GM23248 (cell line): ENCODE measurements at regions not wholly inside any gene's neighbourhood (a gene's known extent, or its start where the extent isn't known, plus 50 kb on each side); places are given as distances from the start of the nearest gene placed in this dataset.

Experiments used
- DNase-seq: peaks from one replicate; pipeline ENCODE4 v3.0.0-alpha.2; 2015
- H2AFZ ChIP-seq: fragments of 200-600 bp; sonication (generic); 2 replicates; pipeline ENCODE4 v1.6.1; 2016; ENCODE audit warnings: antibody characterized with exemption
- H3F3A ChIP-seq: fragments of 200-600 bp; sonication (generic); 2 replicates; pipeline ENCODE4 v1.6.1; 2016; ENCODE audit warnings: mild to moderate bottlenecking, antibody characterized with exemption, mixed run types; ENCODE audit not compliant: insufficient read depth
- H3K27ac ChIP-seq: fragments of 200-600 bp; sonication (generic); 2 replicates; pipeline ENCODE4 v1.5.1; 2016; ENCODE audit warnings: mild to moderate bottlenecking
- H3K27me3 ChIP-seq: fragments of 200-600 bp; sonication (generic); replicated peaks from 2 replicates; pipeline ENCODE4 v1.6.1; 2016; ENCODE audit warnings: mild to moderate bottlenecking; ENCODE audit not compliant: insufficient read depth
- H3K36me3 ChIP-seq: fragments of 200-600 bp; sonication (generic); 2 replicates; pipeline ENCODE4 v1.6.1; 2016; ENCODE audit warnings: low read depth, mild to moderate bottlenecking
- H3K4me1 ChIP-seq: fragments of 200-600 bp; sonication (generic); 2 replicates; pipeline ENCODE4 v1.6.1; 2016; ENCODE audit warnings: mild to moderate bottlenecking; ENCODE audit not compliant: insufficient read depth
- H3K4me2 ChIP-seq: fragments of 200-600 bp; sonication (generic); one replicate; pipeline ENCODE4 v1.6.1; 2016; ENCODE audit warnings: mild to moderate bottlenecking; ENCODE audit not compliant: unreplicated experiment
- H3K4me3 ChIP-seq: fragments of 200-600 bp; sonication (generic); 2 replicates; pipeline ENCODE4 v1.5.1; 2016; ENCODE audit warnings: mild to moderate bottlenecking
- H3K79me2 ChIP-seq: fragments of 200-600 bp; sonication (generic); 2 replicates; pipeline ENCODE4 v1.6.1; 2016; ENCODE audit warnings: mild to moderate bottlenecking; ENCODE audit not compliant: insufficient read depth
- H3K9ac ChIP-seq: fragments of 200-600 bp; sonication (generic); 2 replicates; pipeline ENCODE4 v1.6.1; 2016; ENCODE audit warnings: mild to moderate bottlenecking
- H3K9me2 ChIP-seq: fragments of 200-600 bp; sonication (generic); 2 replicates; pipeline ENCODE4 v1.6.1; 2016; ENCODE audit warnings: mixed run types, mild to moderate bottlenecking, moderate library complexity; ENCODE audit not compliant: insufficient read depth
- H3K9me3 ChIP-seq: fragments of 200-600 bp; sonication (generic); one replicate; pipeline ENCODE4 v1.6.1; 2017; ENCODE audit warnings: low read depth
- H4K20me1 ChIP-seq: fragments of 200-600 bp; sonication (generic); 2 replicates; pipeline ENCODE4 v1.6.0; 2016; ENCODE audit not compliant: insufficient read depth
- EZH2 ChIP-seq: fragments of 200-600 bp; sonication (generic); IDR thresholded peaks from 2 replicates; pipeline ENCODE4 v1.6.1; 2018; ENCODE audit warnings: antibody characterized with exemption, mild to moderate bottlenecking; ENCODE audit not compliant: insufficient read depth, poor library complexity, severe bottlenecking
- EZH2phosphoT487 ChIP-seq: fragments of 200-600 bp; sonication (generic); IDR thresholded peaks from 2 replicates; pipeline ENCODE4 v1.6.1; 2018; ENCODE audit warnings: antibody characterized with exemption, moderate library complexity, mild to moderate bottlenecking, low read depth; ENCODE audit not compliant: insufficient read depth
- WGBS, 2 experiments: methylation state at CpG; one replicate each; pipeline ENCODE4 v1.1.6; 2015 to 2017; ENCODE audit warnings: low lambda C conversion rate in 2 of 2, low coverage in 1 of 2; ENCODE audit errors: missing lambda C conversion rate in 2 of 2; 5-methylcytosine and 5-hydroxymethylcytosine counted together
- in situ Hi-C: fragments of 300-500 bp; cut with MboI; formaldehyde crosslinking; loops from 2 replicates; pipeline ENCODE4 v1.15.0; 2020

DNA sequence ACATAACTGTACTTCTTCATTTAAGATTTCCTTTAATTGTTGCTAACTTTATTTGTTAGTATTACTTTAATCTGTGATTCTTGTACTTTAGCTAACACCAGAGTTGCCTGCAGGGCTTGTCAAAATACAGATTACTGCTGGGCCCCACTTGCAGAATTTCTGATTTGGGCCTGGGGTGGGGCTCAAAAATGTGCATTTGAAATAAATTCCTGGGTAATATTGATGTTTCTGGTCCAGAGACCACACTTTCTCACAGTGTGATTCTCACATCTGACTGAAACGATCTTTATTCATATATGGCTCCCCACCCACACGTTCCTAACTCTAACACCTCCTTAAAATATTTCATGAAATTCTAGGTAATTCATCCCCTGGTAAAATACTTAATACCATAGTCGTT is 452.6 kb upstream of the ACVR2A start:
- no peaks in the 10 kb centered on the region for H4K20me1 ChIP-seq
- H3K4me1 ChIP-seq, result no peaks in the 10 kb centered on the region
- in situ Hi-C loops, result no loop called here
- no peak overlapping the region for H3K4me3 ChIP-seq
- WGBS, 2 experiments, result 35 to 49% methylated on average over 3 of the region's 3 CpGs
- no peaks in the 10 kb centered on the region for H3K79me2 ChIP-seq
- no peaks in the 10 kb centered on the region for H3F3A ChIP-seq
- no peaks in the 10 kb centered on the region for H3K36me3 ChIP-seq
- no peak for DNase-seq
- H3K9me2 ChIP-seq, result no peaks in the 10 kb centered on the region
- H3K9me3 ChIP-seq, result no peaks in the 10 kb centered on the region
- no peak overlapping the region for H3K27ac ChIP-seq
- no peak overlapping the region for H3K9ac ChIP-seq
- no peaks in the 10 kb centered on the region for H3K27me3 ChIP-seq
- H3K4me2 ChIP-seq, result no peak overlapping the region
- TF ChIP-seq EZH2phosphoT487, result no peak
- TF ChIP-seq EZH2, result no peak
- no peak overlapping the region for H2AFZ ChIP-seq

- in situ Hi-C loops, result no loop called here
- H3K79me2 ChIP-seq, result no peaks in the 10 kb centered on the region
- no peak overlapping the region for H3K4me3 ChIP-seq
- H3K9me2 ChIP-seq, result no peaks in the 10 kb centered on the region
- H3K9ac ChIP-seq, result no peak overlapping the region
- no peaks in the 10 kb centered on the region for H3K36me3 ChIP-seq
- no peak for DNase-seq
- H3K9me3 ChIP-seq, result no peaks in the 10 kb centered on the region
- TF ChIP-seq EZH2phosphoT487, result no peak
- no peak for TF ChIP-seq EZH2
- H3K4me2 ChIP-seq, result no peak overlapping the region
- H3K4me1 ChIP-seq, result no peaks in the 10 kb centered on the region
- no peak overlapping the region for H2AFZ ChIP-seq
- H3F3A ChIP-seq, result no peaks in the 10 kb centered on the region
- H3K27me3 ChIP-seq, result no peaks in the 10 kb centered on the region
- H3K27ac ChIP-seq, result no peak overlapping the region
- H4K20me1 ChIP-seq, result no peaks in the 10 kb centered on the region
- 34 to 43% methylated on average over 3 of the region's 3 CpGs for WGBS, 2 experiments
Observed at GRCh38 chr2:147390475-147390874, 454.4 kb upstream of the ACVR2A start.

DNA sequence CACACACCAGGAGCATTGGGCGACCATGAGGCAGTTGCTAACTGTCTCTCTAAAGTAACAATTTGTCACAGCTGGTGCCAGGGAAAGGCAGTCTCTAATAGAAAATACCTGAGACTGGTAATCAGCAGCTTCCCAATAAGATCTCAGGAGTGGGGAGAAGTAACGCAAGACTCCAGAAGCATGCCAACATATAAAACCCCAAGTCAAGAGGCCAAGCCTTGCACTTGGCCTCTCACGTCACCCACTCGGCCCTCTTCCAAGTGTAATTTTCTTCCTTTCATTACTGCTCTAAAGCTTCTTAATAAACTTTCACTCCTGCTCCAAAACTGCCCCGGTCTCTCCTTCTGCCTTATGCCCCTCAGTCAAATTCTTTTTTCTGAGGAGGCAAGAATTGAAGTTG is 455.6 kb upstream of the ACVR2A start:
- Histone ChIP-seq H3K36me3 (no peaks in the 10 kb centered on the region), H3K9me3 (no peaks in the 10 kb centered on the region), H3K9me2 (no peaks in the 10 kb centered on the region), H3K9ac (no peak overlapping the region), H3K4me3 (no peak overlapping the region), H3K27ac (no peak overlapping the region), H3K79me2 (no peaks in the 10 kb centered on the region), H3K4me1 (no peaks in the 10 kb centered on the region), H2AFZ (no peak overlapping the region), H3F3A (no peaks in the 10 kb centered on the region), H4K20me1 (no peaks in the 10 kb centered on the region), H3K27me3 (no peaks in the 10 kb centered on the region), H3K4me2 (no peak overlapping the region)
- WGBS, 2 experiments, result 65 to 68% methylated on average over 5 of the region's 5 CpGs
- no peak for TF ChIP-seq EZH2phosphoT487
- no peak for TF ChIP-seq EZH2
- in situ Hi-C loops, result no loop called here
- DNase-seq, result no peak

DNA sequence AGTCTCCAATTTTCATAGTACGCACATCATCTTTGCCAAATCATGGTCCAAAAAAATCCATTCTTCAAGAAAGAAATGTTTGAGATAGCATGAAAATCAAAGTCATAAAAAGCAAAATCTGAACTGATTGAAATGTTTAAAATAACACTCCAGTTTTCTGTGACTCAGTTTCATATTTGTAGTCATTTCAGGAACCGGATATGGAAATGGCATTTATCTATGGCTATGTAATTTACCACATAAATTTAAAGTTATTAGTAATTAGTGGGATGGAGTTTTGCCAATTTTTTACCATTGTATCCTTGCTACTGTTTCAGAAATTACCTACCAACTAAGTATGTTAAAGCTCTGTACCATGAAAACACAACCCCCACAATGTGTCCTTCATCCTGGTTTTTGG is 456.6 kb upstream of the ACVR2A start:
- WGBS, 2 experiments, result 57 to 59% methylated on average over 2 of the region's 2 CpGs
- Histone ChIP-seq H2AFZ (no peak overlapping the region), H3K9me2 (no peaks in the 10 kb centered on the region), H3K9ac (no peak overlapping the region), H3F3A (no peaks in the 10 kb centered on the region), H3K27me3 (no peaks in the 10 kb centered on the region), H4K20me1 (no peaks in the 10 kb centered on the region), H3K79me2 (no peaks in the 10 kb centered on the region), H3K4me2 (no peak overlapping the region), H3K9me3 (no peaks in the 10 kb centered on the region), H3K36me3 (no peaks in the 10 kb centered on the region), H3K4me1 (no peaks in the 10 kb centered on the region), H3K27ac (no peak overlapping the region), H3K4me3 (no peak overlapping the region)
- no peak for DNase-seq
- in situ Hi-C loops, result no loop called here
- TF ChIP-seq EZH2phosphoT487 (no peak), EZH2 (no peak)

DNA sequence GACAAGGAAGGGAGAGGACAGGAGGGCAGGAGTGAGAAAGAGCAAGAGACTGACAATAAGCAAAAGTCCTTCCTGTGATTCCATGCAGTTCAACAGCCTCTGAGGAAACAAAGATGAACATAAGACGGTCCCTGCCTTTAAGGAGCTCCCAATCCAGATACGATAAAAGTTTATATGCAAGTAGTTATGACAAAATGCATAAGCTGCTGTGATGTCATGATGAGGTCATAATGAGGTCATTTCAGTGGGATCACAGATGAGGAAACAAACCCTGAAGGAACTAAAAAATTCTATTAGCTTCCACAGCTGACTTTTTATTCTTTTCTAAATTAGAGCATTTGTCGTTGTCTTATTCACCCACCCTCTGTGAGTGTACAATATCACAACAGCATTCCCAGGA is 458.5 kb upstream of the ACVR2A start:
- in situ Hi-C loops, result no loop called here
- DNase-seq, result no peak
- Histone ChIP-seq H3K4me3 (no peak overlapping the region), H3K27me3 (no peaks in the 10 kb centered on the region), H3F3A (no peaks in the 10 kb centered on the region), H3K36me3 (no peaks in the 10 kb centered on the region), H4K20me1 (no peaks in the 10 kb centered on the region), H3K9me3 (no peaks in the 10 kb centered on the region), H3K9me2 (no peaks in the 10 kb centered on the region), H2AFZ (no peak overlapping the region), H3K27ac (no peak overlapping the region), H3K9ac (no peak overlapping the region), H3K79me2 (no peaks in the 10 kb centered on the region), H3K4me1 (no peaks in the 10 kb centered on the region), H3K4me2 (no peak overlapping the region)
- WGBS, 2 experiments, result 82 to 96% methylated on average over 3 of the region's 3 CpGs
- TF ChIP-seq EZH2phosphoT487, result no peak
- TF ChIP-seq EZH2, result no peak
